GM10248 (cell line): ENCODE measurements at regions not wholly inside any gene's neighbourhood (a gene's known extent, or its start where the extent isn't known, plus 50 kb on each side); places are given as distances from the start of the nearest gene placed in this dataset.
"Not testable (repeated sequence)": the region's sequence is repeated elsewhere in the genome, so short reads cannot be mapped to it uniquely, and the experiment has no call there.

Experiments used
- CTCF ChIA-PET: fragments of 300-600 bp; sonication (Branson Sonifier 250); formaldehyde crosslinking; extraction: SDS; loops from one replicate; lab custom pipeline; 2021; ENCODE audit warnings: antibody characterized with exemption; lab: Yijun Ruan, JAX
- POLR2A ChIA-PET: fragments of 350-650 bp; sonication (Branson Sonifier 250); formaldehyde crosslinking; extraction: SDS; loops from one replicate; lab custom pipeline; 2020; ENCODE audit warnings: antibody characterized with exemption; lab: Yijun Ruan, JAX
- DNase-seq: peaks from one replicate; pipeline ENCODE4 v3.0.0; 2012; ENCODE audit errors: extremely low spot score
- TF ChIP-seq, protein P1 (sequence below): IDR thresholded peaks from 2 replicates; pipeline ENCODE4 v1.5.1; 2012; ENCODE audit warnings: mild to moderate bottlenecking, low read depth; ENCODE audit errors: extremely low read depth, missing control alignments, control extremely low read depth

DNA sequence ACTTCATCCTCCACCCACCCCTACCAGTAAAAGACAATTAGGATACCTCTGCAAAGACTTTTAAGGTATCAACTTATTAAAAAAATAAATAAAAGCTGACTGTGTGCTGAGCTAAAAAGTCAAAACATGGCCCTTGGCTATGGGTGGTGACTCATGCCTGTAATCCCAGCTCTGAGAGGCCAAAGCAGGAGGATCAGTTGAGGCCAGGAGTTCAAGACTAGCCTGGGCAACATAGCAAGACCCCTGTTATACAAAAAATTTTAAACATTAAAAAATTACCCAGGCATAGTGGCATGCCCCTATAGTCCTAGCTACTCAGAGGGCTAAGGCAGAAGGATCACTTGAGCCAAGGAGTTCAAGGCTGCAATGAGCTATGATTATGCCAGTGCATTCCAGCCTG, 110.8 kb upstream of the FOXN2 start:
- DNase-seq = no peak
- POLR2A ChIA-PET = no interaction called here
- CTCF ChIA-PET = interaction anchor here (1.2 to 1.8 kb wide), 6 partner anchors 9 to 42 kb away, joined by 3 to 5 read pairs (median 4); no protein-coding TSS in a partner anchor
- TF ChIP-seq, protein P1, sequence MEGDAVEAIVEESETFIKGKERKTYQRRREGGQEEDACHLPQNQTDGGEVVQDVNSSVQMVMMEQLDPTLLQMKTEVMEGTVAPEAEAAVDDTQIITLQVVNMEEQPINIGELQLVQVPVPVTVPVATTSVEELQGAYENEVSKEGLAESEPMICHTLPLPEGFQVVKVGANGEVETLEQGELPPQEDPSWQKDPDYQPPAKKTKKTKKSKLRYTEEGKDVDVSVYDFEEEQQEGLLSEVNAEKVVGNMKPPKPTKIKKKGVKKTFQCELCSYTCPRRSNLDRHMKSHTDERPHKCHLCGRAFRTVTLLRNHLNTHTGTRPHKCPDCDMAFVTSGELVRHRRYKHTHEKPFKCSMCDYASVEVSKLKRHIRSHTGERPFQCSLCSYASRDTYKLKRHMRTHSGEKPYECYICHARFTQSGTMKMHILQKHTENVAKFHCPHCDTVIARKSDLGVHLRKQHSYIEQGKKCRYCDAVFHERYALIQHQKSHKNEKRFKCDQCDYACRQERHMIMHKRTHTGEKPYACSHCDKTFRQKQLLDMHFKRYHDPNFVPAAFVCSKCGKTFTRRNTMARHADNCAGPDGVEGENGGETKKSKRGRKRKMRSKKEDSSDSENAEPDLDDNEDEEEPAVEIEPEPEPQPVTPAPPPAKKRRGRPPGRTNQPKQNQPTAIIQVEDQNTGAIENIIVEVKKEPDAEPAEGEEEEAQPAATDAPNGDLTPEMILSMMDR = no peak

DNA sequence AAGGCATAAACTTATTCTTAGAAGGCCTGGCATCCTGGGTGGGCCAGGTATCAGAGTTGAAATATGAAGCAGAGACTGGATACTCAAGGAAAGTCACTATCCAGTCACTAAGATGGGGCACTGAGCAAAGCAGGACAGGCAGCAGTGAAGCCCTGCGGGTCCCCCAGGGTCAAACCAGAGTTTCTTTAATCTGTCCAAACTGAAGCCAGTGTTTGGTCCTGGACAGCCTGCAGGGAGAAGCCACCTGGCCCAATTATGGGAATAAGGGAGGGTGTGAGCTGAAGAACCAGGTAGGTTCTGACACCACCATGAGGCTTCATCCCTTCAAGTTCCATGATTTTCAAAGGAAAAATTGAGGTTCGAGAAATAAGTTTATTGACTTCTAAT, 109.7 kb upstream of the FOXN2 start:
- CTCF ChIA-PET = interaction anchor here (0.8 to 1.5 kb wide), 5 partner anchors 10 to 783 kb away, joined by 3 to 5 read pairs (median 4); no protein-coding TSS in a partner anchor
- TF ChIP-seq, protein P1 = no peak

DNA sequence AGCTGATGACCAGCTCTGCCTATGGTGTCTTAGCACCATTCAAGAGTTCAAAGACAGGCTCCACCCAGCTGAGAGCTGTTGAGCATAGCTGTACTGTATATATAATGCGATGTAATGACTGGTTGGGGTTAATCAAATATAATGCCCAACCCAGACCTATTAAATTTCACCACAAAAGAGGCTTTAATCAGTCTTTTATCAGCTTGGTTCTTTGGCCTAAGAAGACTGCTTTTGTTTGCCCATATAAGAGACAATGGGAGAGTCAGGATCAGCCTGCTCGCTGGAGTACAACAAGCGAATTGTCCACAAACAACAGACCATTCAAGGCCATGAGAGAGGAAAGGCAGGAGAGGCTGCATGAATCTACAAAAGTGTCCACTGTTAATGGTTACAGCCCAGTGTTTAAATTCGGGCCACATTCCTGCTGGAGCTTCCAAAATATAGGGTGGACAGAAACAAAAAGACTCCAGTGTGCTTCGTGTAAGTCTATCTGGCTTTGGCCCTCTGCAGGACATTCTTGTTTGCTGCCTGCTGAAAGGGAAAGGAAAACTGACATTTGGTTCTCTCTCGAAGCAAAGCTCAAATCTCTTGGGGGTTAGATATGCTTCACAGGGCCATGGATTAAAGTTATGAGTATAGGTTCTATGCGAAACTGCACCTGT, 109.2 kb upstream of the FOXN2 start:
- CTCF ChIA-PET = interaction anchor here (0.8 to 1.4 kb wide), 5 partner anchors 9 to 783 kb away, joined by 3 to 5 read pairs (median 3); no protein-coding TSS in a partner anchor
- POLR2A ChIA-PET = no interaction called here
- peak; percentile 47 for DNase-seq
- TF ChIP-seq, protein P1 = peak; percentile 3

More for the DNA sequence above, 109.7 kb upstream of the FOXN2 start:
- DNase-seq = no peak
- POLR2A ChIA-PET = no interaction called here

DNA sequence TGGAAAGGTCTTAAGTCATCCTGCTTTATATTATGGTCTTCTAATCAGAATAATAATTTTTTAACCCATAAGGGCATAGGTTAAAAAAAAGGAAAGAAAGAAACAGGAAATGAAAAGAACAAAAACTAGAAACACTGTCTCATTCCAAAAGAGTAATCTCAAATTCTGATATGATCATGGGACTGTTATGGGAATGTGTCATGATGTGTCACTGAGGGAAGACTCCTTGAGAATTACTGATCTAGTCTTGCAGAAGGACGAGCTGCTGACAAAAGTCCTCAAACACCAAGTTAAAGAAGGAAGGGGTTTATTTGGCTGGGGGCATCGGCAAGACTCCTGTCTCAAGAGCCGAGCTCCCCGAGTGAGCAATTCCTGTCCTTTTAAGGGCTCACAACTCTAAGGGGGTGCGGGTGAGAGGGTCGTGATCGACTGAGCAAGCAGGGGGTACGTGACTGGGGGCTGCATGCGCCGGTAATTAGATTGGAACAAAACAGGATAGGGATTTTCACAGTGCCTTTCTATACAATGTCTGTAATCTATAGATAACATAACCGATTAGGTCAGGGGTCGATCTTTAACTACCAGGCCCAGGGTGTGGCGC, 108.3 kb upstream of the FOXN2 start:
- POLR2A ChIA-PET, DNase-seq: not testable (repeated sequence)
- CTCF ChIA-PET = interaction anchor here (1.0 to 1.4 kb wide), 2 partner anchors 16 to 214 kb away, joined by 3 to 5 read pairs; no protein-coding TSS in a partner anchor

DNA sequence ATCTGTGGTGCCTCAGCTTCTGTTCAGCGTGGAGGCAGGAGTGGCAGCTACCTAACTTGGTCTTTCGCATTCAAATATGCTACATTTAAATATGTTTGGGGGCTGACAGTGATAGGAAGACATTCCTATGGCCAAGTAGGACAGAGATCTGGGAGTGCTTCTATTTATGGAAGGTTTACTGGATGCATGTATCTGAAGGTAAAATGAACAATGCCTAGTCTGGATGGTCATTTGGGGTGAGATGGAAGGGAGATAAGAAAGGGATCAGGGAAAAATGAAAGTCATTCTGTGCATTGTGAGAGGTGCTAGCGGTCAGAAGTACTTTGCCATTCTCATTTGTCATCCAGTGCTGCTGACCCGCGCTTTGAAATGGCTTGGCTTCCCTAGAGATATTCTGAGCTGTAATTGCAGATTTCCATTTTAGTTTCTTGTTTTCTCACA, 107.3 kb upstream of the FOXN2 start:
- ChIA-PET CTCF (no interaction called here), POLR2A (interaction anchor here (0.6 kb wide), 1 partner anchor 16 kb away, joined by 4 read pairs; no protein-coding TSS in a partner anchor)
- TF ChIP-seq, protein P1 = no peak
- no peak for DNase-seq

DNA sequence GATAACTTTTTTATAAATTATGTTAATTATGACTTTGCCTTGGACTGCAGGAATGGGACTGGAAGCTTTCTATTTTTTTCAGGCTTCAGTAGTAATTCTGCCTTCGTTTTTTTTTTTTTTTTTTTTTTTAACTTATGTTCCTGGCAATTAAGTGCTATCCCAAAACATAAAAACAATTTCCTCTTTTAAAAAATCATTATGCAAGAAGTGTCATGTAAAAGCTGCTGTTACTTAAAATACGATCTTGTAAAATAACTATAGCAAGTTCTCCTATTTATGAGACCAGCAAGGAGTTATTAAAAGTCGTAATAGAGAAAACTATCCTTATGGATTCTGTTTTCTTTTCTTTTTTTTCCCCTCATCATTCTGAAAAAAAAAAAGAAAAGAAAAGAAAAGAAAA, 106.6 kb upstream of the FOXN2 start:
- TF ChIP-seq, protein P1 = no peak
- POLR2A ChIA-PET = no interaction called here
- DNase-seq = no peak
- CTCF ChIA-PET = no interaction called here
